ENCODE measurements at regions not wholly inside any gene's neighbourhood (a gene's known extent, or its start where the extent isn't known, plus 50 kb on each side); places are given as distances from the start of the nearest gene placed in this dataset.

DNA sequence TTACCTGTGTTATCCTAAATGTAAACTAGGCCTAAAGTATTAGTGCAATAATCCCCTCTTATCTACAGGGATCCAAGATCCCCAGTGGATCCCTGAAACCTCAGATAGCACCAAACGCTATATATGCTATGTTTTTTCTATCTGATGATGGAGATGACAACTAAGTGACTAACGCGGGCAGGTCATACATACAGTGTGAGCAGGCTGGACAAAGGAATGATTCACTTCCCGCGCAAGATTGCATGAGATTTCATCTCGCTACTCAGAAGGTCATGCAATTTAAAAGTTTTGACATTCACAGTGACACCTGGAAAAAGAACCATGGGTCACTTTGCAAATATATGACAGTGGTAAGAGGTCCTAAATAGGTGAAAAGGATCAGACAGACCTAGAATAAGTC, 875.9 kb downstream of the HACE1 start:
- TF ChIP-seq, protein P1, sequence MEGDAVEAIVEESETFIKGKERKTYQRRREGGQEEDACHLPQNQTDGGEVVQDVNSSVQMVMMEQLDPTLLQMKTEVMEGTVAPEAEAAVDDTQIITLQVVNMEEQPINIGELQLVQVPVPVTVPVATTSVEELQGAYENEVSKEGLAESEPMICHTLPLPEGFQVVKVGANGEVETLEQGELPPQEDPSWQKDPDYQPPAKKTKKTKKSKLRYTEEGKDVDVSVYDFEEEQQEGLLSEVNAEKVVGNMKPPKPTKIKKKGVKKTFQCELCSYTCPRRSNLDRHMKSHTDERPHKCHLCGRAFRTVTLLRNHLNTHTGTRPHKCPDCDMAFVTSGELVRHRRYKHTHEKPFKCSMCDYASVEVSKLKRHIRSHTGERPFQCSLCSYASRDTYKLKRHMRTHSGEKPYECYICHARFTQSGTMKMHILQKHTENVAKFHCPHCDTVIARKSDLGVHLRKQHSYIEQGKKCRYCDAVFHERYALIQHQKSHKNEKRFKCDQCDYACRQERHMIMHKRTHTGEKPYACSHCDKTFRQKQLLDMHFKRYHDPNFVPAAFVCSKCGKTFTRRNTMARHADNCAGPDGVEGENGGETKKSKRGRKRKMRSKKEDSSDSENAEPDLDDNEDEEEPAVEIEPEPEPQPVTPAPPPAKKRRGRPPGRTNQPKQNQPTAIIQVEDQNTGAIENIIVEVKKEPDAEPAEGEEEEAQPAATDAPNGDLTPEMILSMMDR (IDR thresholded peaks at IDR 0.05; ENCODE audit: low read depth, low read length): no peak
- no peak for TF ChIP-seq EZH2phosphoT487 (IDR thresholded peaks at IDR 0.05; ENCODE audit: low read depth)
